Erythroblast (primary cell): ENCODE measurements at regions not wholly inside any gene's neighbourhood (a gene's known extent, or its start where the extent isn't known, plus 50 kb on each side); places are given as distances from the start of the nearest gene placed in this dataset.

Experiments
- GATA1 ChIP-seq: IDR thresholded peaks from 2 replicates; pipeline ENCODE4 v1.6.1; 2011; ENCODE audit warnings: low read depth, mild to moderate bottlenecking, control low read depth, low read length, moderate library complexity
- POLR2A ChIP-seq: IDR thresholded peaks from 2 replicates; pipeline ENCODE4 v1.6.1; 2011; ENCODE audit warnings: mild to moderate bottlenecking, low read length

DNA sequence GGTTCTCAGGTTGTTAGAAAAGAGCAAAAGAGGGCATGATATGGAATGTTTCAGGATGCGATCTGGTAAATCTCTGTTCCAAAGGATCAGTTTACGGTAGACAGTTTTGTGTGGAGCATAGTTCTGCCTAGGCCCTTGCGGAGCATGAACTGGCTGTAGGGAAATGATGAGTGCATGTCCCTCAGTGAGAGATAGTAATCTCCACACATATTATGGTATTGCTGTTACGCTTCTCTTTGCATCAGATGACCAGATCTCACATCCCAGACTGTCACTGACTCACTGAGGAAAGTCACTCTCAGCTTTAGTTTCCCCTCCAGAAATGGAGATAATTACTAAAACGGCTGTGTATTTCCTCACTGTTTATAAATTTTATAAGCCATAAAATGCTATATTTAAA lies 836.0 kb downstream of the JRKL start:
- no peak for TF ChIP-seq POLR2A
- no peak for TF ChIP-seq GATA1
